ENCODE measurements at regions not wholly inside any gene's neighbourhood (a gene's known extent, or its start where the extent isn't known, plus 50 kb on each side); places are given as distances from the start of the nearest gene placed in this dataset.

DNA sequence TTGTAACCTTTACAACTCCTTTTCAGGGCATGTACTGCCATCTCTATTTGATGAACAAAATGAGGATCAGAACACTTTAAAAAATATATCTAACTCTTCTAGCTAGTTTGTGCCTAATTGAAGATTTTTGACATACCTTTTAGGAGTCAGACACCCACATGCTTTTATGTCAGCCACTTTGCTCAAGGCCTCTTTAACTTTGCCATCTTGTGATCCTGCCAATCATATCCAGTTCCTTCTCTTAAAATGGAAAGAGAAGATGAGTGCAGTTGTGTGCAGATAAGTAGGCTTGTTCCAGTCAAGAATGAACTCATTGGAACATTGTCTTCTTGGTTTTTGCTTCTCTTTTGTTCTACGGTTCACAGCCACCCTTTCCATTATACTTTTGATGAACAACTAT lies 425.6 kb upstream of the TNC start:
- TF ChIP-seq, protein P1, sequence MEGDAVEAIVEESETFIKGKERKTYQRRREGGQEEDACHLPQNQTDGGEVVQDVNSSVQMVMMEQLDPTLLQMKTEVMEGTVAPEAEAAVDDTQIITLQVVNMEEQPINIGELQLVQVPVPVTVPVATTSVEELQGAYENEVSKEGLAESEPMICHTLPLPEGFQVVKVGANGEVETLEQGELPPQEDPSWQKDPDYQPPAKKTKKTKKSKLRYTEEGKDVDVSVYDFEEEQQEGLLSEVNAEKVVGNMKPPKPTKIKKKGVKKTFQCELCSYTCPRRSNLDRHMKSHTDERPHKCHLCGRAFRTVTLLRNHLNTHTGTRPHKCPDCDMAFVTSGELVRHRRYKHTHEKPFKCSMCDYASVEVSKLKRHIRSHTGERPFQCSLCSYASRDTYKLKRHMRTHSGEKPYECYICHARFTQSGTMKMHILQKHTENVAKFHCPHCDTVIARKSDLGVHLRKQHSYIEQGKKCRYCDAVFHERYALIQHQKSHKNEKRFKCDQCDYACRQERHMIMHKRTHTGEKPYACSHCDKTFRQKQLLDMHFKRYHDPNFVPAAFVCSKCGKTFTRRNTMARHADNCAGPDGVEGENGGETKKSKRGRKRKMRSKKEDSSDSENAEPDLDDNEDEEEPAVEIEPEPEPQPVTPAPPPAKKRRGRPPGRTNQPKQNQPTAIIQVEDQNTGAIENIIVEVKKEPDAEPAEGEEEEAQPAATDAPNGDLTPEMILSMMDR (IDR thresholded peaks at IDR 0.05; ENCODE audit: low read length), result no peak
- no peak for TF ChIP-seq EZH2 (optimal IDR thresholded peaks at IDR 0.05; ENCODE audit: low read depth, low read length)
